Upper lobe of right lung (tissue), 1 donor: ENCODE measurements at regions not wholly inside any gene's neighbourhood (a gene's known extent, or its start where the extent isn't known, plus 50 kb on each side); places are given as distances from the start of the nearest gene placed in this dataset.
A peak's percentile ranks its signal among the peaks of the same experiment; 100 is the strongest.
"Not testable (repeated sequence)": the region's sequence is repeated elsewhere in the genome, so short reads cannot be mapped to it uniquely, and the experiment has no call there.

Source experiments
- ATAC-seq: fragments of 200-7000 bp; cut with Tn5 transposase; one replicate; pipeline ENCODE4 v1.9.1; 2020; ENCODE audit warnings: mild to moderate bottlenecking, moderate library complexity
- DNase-seq: peaks from one replicate; pipeline ENCODE4 v3.0.0-alpha.2; 2020
- H3K27ac ChIP-seq: fragments of 200-600 bp; one replicate; pipeline ENCODE4 v1.8.0; 2022
- H3K27me3 ChIP-seq: fragments of 200-600 bp; one replicate; pipeline ENCODE4 v1.8.0; 2022; ENCODE audit warnings: mild to moderate bottlenecking
- H3K36me3 ChIP-seq: fragments of 200-600 bp; one replicate; pipeline ENCODE4 v1.8.0; 2022
- H3K4me1 ChIP-seq: fragments of 200-600 bp; one replicate; pipeline ENCODE4 v1.8.0; 2022
- H3K4me3 ChIP-seq: fragments of 200-600 bp; one replicate; pipeline ENCODE4 v1.8.0; 2022; ENCODE audit warnings: mild to moderate bottlenecking
- H3K9me3 ChIP-seq: fragments of 200-600 bp; one replicate; pipeline ENCODE4 v1.8.0; 2022
- intact Hi-C: fragments of 100-400 bp; cut with DNase I; formaldehyde crosslinking; loops from one replicate; pipeline ENCODE4 v1.11.0; 2022
- TF ChIP-seq, protein P1 (sequence below): fragments of 200-600 bp; IDR thresholded peaks from one replicate; pipeline ENCODE4 v1.8.0; 2022; ENCODE audit warnings: antibody characterized with exemption
- donor health status: DM: no; HTN: yes; CAD: no; lungs with severe emphysema.

DNA sequence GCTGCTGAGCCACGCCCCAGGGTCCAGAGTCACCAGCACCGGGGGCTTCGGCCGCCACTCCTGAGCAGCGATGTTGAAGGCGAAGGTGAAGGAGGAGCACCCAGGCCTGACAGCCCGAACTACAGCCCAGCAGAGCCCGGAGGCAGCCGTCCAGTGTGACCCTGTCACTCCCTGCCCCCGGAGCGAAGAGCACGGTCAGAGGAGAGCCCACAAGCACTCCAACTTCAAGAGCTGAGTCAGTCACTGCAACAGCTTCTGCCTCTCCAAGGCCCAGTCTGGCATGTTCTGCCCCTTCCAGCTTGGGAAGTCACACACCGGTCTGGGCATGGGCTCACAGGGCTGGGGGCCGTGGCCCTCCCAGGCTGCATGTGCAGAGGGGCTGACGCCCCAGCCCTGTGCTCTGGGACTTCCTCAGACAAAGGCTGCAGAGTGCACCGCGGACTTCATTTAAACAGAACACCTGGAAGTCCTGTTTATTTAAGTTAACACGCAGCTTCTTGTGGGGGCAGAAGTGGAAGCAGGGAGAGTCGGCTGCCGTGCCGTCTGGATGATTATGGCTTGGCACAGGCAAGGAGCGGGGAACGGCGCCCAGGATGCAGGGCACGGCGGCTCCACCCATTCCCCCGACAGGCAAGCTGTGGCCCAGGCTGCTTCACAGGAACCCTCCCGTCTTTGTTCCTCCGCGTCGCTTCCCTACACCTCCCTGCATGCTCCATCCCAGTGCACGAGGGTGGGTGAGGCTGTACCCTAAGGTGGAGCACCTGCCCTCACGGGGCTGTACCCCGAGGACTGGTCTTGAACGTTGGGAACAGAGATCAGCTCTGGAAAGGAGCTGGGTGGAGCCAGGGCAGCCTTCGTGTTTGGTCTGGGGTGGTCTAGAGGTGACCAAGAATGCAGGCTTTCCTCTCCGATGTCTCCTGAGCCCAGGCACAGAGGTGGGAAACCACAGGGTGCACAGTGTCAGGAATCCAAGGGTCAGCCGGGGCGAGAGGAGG is 68.9 kb upstream of the METRNL start:
- peak; percentile 86 for ATAC-seq
- no peaks in the 10 kb centered on the region for H3K4me1 ChIP-seq
- no peaks in the 10 kb centered on the region for H3K27me3 ChIP-seq
- H3K9me3 ChIP-seq = no peaks in the 10 kb centered on the region
- H3K36me3 ChIP-seq = no peaks in the 10 kb centered on the region
- TF ChIP-seq, protein P1, sequence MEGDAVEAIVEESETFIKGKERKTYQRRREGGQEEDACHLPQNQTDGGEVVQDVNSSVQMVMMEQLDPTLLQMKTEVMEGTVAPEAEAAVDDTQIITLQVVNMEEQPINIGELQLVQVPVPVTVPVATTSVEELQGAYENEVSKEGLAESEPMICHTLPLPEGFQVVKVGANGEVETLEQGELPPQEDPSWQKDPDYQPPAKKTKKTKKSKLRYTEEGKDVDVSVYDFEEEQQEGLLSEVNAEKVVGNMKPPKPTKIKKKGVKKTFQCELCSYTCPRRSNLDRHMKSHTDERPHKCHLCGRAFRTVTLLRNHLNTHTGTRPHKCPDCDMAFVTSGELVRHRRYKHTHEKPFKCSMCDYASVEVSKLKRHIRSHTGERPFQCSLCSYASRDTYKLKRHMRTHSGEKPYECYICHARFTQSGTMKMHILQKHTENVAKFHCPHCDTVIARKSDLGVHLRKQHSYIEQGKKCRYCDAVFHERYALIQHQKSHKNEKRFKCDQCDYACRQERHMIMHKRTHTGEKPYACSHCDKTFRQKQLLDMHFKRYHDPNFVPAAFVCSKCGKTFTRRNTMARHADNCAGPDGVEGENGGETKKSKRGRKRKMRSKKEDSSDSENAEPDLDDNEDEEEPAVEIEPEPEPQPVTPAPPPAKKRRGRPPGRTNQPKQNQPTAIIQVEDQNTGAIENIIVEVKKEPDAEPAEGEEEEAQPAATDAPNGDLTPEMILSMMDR = no peak
- no peak for DNase-seq
- H3K4me3 ChIP-seq = no peak overlapping the region
- intact Hi-C loops = no loop called here
- no peak overlapping the region for H3K27ac ChIP-seq

DNA sequence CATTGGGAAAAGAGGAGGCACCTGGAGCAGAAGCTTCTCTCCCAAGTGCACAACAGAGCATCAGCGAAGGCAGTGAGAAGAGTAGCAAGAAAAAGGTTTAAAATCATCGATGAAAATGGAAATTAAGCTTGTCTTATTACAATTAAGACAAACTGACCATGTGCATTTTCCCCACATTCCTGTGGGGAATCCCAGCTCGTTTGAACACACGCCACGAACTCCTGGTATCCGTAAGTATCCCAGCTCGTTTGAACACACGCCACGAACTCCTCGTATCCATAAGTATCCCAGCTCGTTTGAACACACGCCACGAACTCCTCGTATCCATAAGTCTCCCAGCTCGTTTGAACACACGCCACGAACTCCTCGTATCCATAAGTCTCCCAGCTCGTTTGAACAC is 67.7 kb upstream of the METRNL start:
- DNase-seq = not testable (repeated sequence)

DNA sequence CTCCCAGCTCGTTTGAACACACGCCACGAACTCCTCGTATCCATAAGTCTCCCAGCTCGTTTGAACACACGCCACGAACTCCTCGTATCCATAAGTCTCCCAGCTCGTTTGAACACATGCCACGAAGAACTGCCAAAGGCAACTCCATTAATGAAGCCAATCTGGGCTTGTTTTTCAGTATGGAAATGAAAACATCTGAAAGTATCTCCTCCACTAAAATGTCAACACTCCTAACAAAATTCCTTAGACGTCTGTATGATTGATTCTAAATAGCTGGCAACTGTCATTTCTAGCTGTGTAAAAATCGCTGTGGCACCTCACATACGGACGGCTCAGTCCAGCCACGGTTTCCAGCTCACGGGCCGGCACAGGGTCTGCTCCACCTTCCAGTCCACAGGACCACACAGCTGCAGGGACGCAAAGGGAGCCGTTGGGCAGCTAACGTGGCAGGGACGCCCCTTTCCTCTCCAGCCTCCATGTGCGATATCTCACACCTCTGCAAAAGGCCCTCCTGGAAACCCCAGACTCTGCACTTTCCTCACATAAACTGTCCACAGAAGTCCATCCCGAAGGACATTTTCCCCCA is 67.1 kb upstream of the METRNL start:
- H3K27ac ChIP-seq = no peak overlapping the region
- H3K9me3 ChIP-seq = no peaks in the 10 kb centered on the region
- H3K36me3 ChIP-seq = no peaks in the 10 kb centered on the region
- H3K4me1 ChIP-seq = no peaks in the 10 kb centered on the region
- ATAC-seq (no peak), DNase-seq (no peak)
- H3K27me3 ChIP-seq = no peaks in the 10 kb centered on the region
- H3K4me3 ChIP-seq = no peak overlapping the region
- TF ChIP-seq, protein P1 = no peak
- intact Hi-C loops = no loop called here

More for the DNA sequence above, 67.7 kb upstream of the METRNL start:
- H3K9me3 ChIP-seq, H3K27ac ChIP-seq, intact Hi-C loops, ATAC-seq, H3K4me3 ChIP-seq, H3K27me3 ChIP-seq, H3K36me3 ChIP-seq, H3K4me1 ChIP-seq: not testable (repeated sequence)

DNA sequence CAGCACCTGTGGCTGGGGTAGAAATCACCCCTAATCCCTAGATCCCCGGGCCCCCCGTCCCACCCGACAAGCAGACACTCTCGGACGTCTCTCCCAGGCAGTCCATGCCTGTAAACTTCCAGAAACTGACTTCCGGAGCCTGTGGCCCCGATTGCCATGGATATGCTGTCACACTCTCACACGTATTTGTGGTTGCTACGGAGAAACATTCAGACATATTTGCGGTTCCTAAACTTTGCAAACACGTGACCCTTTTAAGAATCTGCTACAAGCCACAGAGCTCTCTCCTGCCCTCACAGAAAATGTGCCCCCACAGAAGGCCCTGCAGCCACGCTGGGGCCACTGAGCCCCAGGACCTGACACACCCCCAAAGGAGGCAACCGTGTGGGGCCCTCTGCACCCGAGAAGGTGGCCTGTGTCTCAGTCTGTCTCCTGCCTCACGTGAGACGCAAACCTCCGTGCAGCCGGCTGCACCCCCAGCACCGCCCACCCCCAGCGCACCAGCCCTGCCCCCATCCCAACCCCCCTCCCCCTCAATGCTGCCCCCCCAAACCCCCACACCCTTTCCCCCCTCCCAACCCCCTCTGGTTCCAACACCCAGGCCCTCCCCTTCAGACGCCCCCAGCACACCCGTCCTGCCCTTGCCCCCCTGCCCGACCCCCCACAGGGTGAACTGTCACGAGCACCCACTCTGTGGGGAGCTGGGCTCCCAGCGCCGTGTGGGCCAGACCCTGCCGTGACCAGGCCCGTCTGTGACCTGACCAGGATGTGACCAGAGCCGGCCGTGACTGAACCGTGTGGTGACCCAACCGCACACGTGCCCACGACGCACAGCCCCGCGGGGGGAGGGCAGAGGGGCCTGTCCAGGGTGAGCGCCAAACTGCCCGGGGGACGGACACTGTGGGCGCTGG is 66.3 kb upstream of the METRNL start:
- Histone ChIP-seq H3K9me3 (no peaks in the 10 kb centered on the region), H3K27me3 (no peaks in the 10 kb centered on the region), H3K4me1 (no peaks in the 10 kb centered on the region), H3K4me3 (no peak overlapping the region), H3K27ac (no peak overlapping the region), H3K36me3 (no peaks in the 10 kb centered on the region)
- ATAC-seq = peak; percentile 28
- TF ChIP-seq, protein P1 = no peak
- intact Hi-C loops = no loop called here
- DNase-seq = no peak

DNA sequence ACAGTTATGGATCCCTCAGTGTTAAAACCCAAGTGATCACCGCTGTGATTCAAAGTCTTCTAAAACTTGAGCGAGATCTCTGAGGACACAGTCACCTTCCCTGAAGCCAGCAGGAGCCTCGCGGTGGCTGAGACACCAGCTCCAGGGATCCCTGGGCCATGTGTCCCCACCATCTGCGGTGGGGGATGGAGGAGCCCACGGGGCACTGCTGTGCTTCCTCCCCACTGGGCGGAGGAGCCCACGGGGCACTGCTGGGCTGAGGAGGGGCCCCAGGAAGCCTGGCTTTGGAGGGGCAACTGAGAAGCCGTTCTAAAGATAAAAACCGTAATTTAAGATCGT is 65.7 kb upstream of the METRNL start:
- Histone ChIP-seq H3K27me3 (no peaks in the 10 kb centered on the region), H3K4me3 (no peak overlapping the region)
- DNase-seq = no peak

More for the DNA sequence above, 65.7 kb upstream of the METRNL start:
- no peaks in the 10 kb centered on the region for H3K4me1 ChIP-seq
- TF ChIP-seq, protein P1 = no peak
- ATAC-seq = no peak
- intact Hi-C loops = no loop called here
- no peaks in the 10 kb centered on the region for H3K9me3 ChIP-seq
- no peak overlapping the region for H3K27ac ChIP-seq
- H3K36me3 ChIP-seq = no peaks in the 10 kb centered on the region
